PFSK-1 (cell line): ENCODE measurements at regions not wholly inside any gene's neighbourhood (a gene's known extent, or its start where the extent isn't known, plus 50 kb on each side); places are given as distances from the start of the nearest gene placed in this dataset.

Source experiments
- FOXP2 ChIP-seq: optimal IDR thresholded peaks from 2 replicates; pipeline ENCODE3; 2011; ENCODE audit warnings: borderline replicate concordance, control low read depth, inconsistent platforms; ENCODE audit not compliant: insufficient read depth; ENCODE audit errors: extremely low read length, extremely low read depth
- POLR2AphosphoS5 ChIP-seq: IDR thresholded peaks from 2 replicates; pipeline ENCODE4 v1.6.1; 2012; ENCODE audit warnings: low read depth, mild to moderate bottlenecking, control low read depth, low read length, moderate library complexity
- SIN3A ChIP-seq: IDR thresholded peaks from 2 replicates; pipeline ENCODE4 v1.6.1; 2012; ENCODE audit warnings: mild to moderate bottlenecking, low read length, moderate library complexity, borderline replicate concordance; ENCODE audit not compliant: insufficient read depth
- TAF1 ChIP-seq: IDR thresholded peaks from 2 replicates; pipeline ENCODE4 v1.6.1; 2012; ENCODE audit warnings: low read length, control low read depth, borderline replicate concordance; ENCODE audit not compliant: insufficient read depth
- TF ChIP-seq, protein P1 (sequence below), 2 experiments: IDR thresholded peaks; 2 replicates each; pipeline versions ENCODE4 v1.6.1 to v1.8.0; 2011 to 2012; ENCODE audit warnings: low read depth in 2 of 2, low read length in 2 of 2, control low read depth in 1 of 2, inconsistent platforms in 1 of 2, mild to moderate bottlenecking in 1 of 2, moderate library complexity in 1 of 2; ENCODE audit not compliant: insufficient read depth in 1 of 2

DNA sequence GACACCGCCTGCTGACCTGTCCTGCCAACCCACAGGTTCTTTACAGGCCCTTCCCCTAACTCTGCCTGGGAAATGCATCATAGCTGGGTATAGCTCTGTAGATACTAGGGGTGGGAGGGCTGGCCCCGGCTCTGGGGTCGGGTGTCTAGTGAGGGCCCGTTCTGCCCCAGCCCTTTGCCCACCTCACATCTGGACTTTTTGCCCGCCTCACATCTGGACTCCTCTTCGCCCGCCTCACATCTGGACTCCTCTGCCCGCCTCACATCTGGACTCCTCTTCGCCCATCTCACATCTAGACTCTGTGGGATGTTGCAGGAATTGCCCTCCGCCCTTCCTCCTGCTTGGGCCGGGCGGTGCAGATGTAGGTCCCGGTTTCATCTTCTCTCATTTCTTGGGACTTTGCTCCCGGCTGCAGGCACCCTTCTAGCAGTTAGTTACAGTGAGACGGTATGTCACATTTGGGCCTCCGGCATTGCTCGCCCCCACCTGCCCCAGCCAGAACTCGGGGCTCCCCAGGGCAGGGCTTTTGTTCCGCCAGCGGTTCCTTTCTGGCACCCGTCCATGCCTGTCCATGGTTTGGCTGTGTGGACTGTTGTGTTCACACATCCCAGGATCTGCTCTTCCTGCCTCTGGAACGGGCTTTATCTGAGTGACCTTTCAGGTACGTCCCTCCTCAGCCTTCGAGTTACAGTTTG is 1153.7 kb downstream of the BRD1 start:
- TF ChIP-seq, protein P1, sequence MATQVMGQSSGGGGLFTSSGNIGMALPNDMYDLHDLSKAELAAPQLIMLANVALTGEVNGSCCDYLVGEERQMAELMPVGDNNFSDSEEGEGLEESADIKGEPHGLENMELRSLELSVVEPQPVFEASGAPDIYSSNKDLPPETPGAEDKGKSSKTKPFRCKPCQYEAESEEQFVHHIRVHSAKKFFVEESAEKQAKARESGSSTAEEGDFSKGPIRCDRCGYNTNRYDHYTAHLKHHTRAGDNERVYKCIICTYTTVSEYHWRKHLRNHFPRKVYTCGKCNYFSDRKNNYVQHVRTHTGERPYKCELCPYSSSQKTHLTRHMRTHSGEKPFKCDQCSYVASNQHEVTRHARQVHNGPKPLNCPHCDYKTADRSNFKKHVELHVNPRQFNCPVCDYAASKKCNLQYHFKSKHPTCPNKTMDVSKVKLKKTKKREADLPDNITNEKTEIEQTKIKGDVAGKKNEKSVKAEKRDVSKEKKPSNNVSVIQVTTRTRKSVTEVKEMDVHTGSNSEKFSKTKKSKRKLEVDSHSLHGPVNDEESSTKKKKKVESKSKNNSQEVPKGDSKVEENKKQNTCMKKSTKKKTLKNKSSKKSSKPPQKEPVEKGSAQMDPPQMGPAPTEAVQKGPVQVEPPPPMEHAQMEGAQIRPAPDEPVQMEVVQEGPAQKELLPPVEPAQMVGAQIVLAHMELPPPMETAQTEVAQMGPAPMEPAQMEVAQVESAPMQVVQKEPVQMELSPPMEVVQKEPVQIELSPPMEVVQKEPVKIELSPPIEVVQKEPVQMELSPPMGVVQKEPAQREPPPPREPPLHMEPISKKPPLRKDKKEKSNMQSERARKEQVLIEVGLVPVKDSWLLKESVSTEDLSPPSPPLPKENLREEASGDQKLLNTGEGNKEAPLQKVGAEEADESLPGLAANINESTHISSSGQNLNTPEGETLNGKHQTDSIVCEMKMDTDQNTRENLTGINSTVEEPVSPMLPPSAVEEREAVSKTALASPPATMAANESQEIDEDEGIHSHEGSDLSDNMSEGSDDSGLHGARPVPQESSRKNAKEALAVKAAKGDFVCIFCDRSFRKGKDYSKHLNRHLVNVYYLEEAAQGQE (IDR thresholded peaks at IDR 0.05; ENCODE audit: insufficient read depth in 1 of 2, low read depth in 2 of 2, low read length in 2 of 2), result no peak
- TF ChIP-seq SIN3A (no peak), FOXP2 (no peak), POLR2AphosphoS5 (no peak), TAF1 (no peak)

DNA sequence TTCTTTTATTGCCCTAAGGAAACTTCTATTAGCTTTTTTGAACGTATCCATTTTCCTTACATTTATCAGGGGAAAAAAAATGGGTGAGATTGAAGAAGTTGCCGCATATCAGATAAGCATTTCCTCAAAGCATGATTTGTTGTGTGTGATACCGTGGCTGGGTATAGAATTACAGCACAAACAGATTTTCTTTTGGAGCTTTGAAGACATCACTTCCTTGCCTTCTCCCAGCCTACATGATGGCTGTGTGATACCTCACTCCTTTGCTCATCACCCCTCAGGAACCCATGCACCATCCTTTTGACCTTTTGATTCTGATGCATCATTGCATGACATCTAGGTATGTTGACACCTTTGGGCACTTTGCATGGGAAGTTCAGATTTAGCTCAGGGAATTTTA is 1155.3 kb downstream of the BRD1 start:
- no peak for TF ChIP-seq TAF1
- no peak for TF ChIP-seq SIN3A
- TF ChIP-seq, protein P1 (IDR thresholded peaks at IDR 0.05; ENCODE audit: insufficient read depth in 1 of 2, low read depth in 2 of 2, low read length in 2 of 2), result no peak
- TF ChIP-seq POLR2AphosphoS5, result no peak
- TF ChIP-seq FOXP2, result no peak

DNA sequence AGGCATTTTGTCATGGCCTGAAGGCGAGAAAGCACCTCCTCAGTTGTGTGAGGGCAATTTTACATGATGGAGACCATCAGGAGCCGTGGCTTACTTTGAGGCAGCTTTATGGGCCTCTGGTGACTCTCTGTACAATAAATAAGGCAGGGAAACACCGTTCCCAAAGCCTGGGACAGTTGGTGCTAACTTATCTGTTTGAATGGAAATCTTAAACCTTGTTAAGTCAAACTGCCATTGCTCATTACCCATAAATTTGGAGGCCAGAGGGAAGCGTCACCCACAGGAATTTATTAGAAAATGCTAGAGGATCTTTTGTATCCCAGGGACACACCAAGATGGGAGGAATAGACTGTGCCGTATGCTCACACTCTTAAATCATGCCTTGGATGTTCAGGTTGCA is 1156.9 kb downstream of the BRD1 start:
- TF ChIP-seq SIN3A (no peak), FOXP2 (no peak), POLR2AphosphoS5 (no peak), TAF1 (no peak)
- TF ChIP-seq, protein P1 (IDR thresholded peaks at IDR 0.05; ENCODE audit: insufficient read depth in 1 of 2, low read depth in 2 of 2, low read length in 2 of 2), result no peak

DNA sequence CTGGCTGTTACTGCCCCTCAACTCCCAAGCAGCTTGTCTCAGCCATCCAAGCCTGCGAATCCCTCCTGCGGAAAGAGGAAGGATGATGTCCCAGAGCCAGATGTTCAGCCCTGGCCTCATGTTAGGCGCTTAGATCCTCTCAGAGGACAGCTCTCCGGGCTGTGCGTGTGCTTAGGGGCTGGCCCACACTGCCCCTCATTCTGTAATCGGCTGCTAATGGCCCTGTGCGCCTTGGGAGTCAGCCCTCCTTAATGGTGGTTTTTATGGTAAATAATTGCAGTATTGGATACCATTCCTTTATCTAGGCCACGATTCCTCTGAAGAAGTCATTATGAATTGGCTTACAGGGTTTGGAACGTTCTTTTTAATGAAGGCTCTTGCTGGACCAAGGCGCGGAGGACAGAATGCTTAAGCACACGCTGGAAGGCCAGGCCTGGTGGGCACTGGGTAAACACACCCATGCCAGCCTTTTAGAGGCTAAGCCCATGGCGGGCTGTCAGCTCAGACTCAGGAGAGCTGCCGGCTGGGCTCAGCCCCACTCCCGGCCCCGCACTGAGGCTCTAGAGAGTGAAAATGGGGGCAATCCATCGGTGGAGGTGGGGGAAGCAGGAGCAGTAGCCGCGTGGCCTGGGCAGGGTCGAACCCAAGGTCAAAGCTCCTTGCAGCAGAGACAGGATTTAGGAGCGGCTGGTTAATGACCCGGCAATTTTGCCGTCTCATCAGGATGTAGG is 1157.5 kb downstream of the BRD1 start:
- TF ChIP-seq POLR2AphosphoS5 (no peak), SIN3A (no peak)

DNA sequence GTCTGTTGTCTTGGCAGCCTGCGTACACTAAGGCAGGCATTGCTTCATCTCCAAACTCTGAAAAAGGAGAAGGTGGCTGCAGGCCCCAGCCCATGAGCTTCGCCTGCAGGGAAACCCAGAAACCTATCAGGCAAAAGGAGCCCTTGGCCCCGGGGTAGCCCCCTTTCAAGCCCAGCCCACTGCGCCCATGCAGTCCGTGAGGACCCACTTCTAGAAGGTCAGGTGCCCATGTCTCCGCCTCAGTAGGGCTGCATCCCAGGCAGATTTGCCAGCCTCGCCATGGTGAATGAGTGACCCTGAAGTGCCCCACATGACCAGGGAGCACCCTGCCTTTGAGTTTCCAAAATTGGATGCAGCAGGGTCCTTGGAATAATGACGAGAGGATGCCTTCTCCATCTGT is 1158.4 kb downstream of the BRD1 start:
- TF ChIP-seq TAF1, result no peak
- no peak for TF ChIP-seq POLR2AphosphoS5
- TF ChIP-seq FOXP2, result no peak
- TF ChIP-seq, protein P1 (IDR thresholded peaks at IDR 0.05; ENCODE audit: insufficient read depth in 1 of 2, low read depth in 2 of 2, low read length in 2 of 2), result no peak
- no peak for TF ChIP-seq SIN3A
